NCI-H226 (cell line): ENCODE measurements at regions not wholly inside any gene's neighbourhood (a gene's known extent, or its start where the extent isn't known, plus 50 kb on each side); places are given as distances from the start of the nearest gene placed in this dataset.

Experiments used
- DNase-seq: peaks from one replicate; pipeline ENCODE4 v3.0.0-alpha.2; 2015

DNA sequence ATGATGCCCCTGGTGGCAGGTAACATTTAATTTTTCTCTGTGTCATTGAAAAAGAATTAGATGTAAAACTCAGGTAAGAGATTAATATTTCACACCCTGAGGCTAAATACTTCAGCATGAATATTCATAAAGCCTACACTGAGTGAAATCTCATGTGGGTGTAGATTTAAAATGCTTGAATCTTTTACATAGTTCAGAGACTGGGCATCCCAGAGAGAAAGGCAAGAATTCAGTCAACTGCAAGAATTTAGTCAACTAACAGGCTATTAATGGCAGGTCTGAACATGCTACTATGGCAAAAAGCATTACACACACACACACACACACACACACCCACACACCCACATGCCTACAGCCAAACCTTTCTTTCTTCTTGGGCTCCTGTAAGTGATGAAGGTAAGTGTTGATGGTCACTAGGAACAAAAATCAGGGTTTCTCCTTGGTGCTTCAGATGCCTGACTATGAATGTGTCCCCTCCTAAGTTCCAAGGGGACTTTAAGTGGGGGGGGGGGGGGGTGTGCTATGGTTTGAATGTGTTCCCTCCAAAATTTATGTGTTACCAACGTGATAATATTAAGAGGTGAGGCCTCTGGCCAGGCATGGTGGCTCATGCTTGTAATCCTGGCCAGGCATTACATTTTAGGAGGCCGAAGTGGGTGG lies 63.7 kb upstream of the PSMD7 start:
- no peak for DNase-seq

DNA sequence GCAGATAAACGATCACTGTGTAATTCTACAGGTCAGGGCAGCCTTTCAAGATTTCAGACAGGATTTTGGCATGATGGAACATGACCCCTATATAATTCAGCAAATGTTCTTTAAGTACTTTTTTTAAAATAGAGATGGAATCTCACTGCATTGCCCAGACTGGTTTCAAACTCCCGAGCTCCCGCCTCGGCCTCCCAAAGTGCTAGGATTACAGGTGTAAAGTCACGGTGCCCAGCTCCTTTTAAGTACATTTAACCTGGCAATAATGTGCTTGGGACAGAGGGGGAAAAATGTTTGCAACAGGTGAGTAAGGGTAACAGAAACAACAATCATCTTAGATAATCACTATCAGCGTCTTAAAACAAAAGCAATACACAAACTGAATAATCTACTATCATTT lies 66.5 kb upstream of the PSMD7 start:
- no peak for DNase-seq

DNA sequence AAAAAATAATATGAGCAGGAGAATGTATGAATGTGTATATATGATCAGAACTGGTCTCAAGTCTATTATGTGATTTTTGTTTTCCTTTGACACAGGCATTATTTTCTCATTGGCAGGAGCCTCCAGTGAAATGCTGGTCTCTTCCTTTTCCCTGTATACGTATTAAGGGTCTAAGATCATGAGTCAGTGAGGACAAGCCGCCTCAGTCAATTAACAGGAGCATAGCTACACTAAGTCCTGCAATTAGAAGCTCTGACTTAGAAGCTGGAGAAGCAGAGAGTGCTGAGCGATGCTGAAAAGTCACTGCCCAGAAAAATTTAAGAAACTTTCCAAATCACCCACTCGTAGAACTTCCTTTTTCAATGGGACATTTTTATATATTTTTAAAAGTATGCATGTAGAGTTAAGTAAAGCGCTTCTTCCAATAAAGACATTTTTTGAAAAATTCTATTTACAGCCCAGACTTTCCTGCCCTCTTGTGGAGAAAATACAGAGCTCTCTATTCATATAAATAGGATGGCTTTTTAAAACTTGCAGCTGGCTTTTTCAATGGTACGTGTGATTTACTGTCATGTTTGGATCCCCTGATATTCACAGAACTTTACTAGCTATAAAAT lies 70.2 kb upstream of the PSMD7 start:
- no peak for DNase-seq

DNA sequence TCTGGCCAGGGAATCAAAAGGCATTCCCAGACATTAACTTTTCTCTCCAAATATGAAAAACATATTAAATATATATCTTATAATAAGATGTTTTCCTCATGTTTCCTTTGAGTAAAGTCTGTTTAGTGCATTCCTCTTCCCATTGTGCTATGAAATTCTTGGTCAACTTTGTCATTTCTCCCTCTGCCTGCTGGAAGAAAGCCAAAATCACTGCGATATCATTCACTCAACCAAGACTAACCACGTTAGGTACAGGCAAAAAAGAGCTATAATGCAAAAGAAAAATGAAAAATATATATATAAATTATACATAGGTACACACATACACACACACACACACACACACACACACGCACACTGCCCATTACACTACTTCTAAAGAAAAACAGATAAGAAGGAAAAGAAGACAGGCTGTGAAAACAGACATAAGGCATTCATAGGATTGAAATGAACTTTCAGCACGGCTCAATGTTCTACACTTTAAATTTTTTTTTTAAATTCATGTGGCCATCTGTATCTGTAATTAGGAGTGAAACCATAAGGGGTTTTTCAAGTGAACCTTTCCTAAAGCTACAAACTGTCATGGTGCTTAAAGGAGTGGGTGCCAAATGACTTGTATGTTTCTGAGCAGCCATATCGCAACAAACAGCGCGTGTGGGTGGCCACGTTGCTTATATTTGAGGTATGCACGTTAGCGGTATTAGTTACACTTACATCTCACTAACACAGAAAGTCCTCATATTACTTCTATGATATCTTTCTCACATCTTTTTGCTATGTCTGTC lies 71.6 kb upstream of the PSMD7 start:
- no peak for DNase-seq

DNA sequence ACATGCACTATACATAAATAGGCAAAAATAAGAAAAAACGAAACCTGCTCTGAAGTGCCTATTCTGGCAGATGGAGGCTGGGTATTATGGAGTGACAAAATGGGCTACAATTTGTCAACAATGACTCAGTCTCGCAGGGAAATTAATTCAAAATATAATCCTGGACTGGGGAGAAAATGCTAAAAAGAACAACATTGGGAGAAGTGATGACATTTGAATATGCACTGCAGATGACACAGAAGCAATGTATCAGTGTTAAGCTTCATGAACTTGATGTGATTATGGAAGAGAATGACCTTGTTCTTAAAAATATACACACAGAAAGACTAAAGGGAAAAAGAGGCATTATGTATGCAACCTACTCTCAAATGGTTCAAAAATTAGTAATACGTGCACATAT lies 74.8 kb upstream of the PSMD7 start:
- DNase-seq: no peak

DNA sequence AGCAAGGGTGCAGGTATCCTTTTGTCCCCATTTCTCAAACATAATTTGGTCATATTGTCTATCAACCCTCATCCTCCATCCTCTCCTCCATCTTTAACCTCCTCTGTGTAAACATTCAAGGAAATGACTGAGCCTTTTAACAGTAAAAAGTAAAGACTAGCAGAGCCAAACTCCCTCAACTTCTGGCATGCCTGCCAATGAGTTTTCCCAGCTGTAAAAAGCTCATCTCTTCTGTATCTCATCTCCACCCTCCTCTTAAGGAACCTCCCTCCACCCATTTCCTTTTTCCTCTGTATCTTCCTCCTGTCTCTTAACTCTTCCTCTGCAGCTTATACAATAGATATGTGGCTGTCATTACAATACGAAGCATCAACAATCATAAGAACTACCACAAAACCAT lies 76.9 kb upstream of the PSMD7 start:
- no peak for DNase-seq

DNA sequence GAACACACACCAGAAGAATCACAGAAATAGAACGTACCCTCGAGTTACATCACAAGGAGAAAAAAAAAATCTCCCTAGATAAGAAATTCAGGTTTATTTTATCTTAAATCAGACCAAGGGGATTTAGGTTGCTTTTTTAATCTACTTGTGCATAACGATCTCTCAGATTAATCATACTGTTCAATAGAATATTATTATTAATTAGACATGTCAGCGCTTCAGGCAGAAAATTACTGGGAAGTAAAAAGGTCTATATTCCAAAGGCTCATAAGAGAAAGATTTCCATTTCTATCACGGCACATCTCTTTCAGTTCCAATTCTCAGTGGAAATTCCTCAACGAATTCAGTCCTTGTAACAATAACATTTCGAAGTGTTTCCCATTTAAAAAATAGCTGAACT lies 77.7 kb upstream of the PSMD7 start:
- no peak for DNase-seq

DNA sequence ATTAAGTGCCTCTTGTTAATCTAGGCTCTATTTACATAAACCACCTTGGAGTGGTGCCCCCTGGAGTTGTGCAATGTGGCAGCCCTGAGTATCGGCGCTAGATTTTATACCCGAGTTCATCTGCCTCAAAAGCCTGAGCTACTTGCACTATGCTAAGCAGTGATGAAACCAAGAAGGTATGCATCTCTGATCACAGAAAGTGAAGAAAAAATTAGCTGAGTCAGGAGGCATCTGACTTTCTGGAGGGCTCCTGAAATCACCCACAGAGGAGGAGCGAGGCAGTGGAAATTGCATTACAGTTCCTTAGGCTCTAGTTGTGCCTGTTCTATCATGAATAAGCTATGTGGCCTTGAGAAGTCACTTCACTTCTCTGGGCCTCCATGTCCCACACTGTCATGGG lies 80.3 kb upstream of the PSMD7 start:
- DNase-seq: peak; percentile 40

DNA sequence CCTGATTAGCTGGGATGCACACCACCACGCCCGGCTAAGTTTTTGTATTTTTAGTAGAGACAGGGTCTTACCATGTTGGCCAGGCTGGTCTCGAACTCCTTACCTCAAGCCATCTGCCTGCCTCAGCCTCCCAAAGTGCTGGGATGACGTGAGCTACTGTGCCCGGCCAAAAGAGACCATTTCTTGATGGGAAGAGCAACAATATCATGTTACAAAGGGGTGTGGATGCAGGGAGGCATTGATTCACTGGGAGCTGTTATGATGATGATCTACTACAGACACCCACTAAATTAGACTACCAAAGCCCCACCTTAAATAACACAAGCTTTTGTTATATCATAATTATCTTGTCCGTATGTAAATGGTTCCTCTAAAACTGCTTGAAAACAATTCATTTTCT lies 81.4 kb upstream of the PSMD7 start:
- DNase-seq: no peak

DNA sequence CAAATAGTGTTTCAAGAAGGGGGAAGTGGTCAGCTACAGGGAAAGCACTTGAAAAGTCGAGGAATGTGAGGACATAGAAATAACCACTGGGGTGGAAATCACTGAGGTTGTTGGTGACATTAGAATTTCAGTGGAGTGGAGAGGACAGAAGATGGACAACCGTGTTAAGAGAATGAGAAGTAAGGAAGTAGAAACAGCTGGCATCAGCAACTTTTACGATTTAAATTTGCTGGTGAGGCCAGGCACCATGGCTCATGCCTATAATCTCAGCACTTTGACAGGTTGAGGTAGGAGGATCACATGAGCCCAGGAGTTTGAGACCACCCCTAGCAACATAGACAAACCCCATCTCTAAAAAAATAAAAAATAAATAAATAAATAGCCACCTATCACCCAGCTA lies 83.2 kb upstream of the PSMD7 start:
- no peak for DNase-seq

DNA sequence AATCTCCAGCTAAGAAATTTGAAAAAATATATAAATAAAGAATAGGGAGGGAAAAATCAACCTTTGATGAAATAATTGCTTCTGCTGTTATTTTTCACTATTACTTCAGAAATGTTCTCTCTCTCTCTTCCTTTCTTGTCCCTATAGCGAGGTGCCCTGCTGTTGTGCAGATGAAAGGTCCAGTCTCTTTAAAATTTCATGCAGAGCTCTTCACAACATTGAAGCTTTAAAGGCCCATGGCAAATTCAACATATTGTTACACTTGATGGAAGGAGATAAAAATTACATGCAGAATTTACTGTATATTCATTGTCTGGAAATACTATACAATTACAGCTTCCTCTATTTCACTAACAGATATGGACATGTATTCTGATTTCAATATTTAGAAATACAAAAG lies 86.4 kb upstream of the PSMD7 start:
- DNase-seq: no peak

DNA sequence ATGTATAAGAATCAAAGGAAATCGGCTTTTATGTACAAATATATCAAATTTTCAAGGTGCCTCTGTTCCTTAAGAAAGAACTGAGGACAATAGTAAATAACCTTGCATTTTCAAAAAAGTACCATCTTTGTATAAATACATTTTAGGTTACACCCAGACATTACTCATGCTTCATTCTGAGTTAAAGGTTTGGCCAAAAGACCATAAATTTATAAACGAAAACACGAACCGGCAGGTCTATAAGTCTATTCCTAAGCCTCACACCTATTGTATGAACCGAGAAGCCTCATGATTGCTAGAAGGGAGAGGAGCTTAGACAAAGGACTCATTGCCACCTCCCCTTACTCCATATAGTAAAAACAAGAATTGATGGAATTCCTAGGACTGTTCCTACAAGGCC lies 94.6 kb upstream of the PSMD7 start:
- no peak for DNase-seq

DNA sequence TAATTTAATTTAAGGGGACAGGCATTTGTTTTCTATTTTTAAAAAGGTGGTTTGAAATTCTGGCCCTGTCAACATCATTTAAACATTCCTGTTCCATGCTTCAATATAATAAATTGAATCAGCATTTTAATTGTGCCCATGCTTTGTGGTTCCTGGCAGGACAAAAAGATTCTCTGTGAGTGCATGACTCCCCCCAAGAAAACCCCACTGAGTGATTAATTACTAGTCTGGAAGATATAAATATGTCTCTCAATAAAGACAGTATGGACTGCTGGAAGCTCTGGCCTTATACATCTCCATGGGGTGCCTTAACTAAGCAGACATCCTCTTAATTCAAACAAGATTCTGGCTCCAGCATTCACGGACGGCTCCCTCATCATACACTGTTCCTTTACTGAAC lies 95.0 kb upstream of the PSMD7 start:
- DNase-seq: no peak

DNA sequence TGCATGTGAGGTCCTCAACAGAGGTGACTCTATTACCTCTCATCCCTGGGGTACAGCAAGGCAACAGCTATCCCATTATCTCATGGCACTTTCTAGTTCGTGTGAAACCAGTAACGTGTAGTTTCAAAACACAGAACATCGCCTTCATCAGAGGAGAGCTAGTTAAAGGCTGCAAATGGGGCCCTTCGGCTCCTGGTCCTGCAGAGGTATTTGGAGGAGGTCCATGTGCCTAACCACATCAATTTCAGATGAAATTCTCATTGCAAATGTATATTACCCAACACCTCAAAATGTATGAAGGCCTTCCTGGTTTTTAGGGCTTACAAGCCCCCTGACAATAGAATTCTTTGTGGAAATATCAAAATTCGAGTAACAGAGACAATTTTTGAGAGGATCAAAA lies 95.7 kb upstream of the PSMD7 start:
- no peak for DNase-seq

DNA sequence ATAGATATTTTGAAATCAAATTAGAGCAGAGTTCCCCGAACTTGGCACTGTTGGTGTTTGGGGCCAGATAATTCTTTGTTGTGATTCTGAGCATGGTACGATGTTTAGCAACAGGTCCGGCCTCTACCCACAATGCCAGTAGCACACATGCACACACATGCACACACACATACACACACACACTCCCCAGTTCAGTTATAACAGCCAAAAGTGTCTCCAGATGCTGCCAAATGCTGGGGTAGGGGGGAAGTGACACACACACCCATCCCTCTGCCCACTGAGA lies 96.8 kb upstream of the PSMD7 start:
- no peak for DNase-seq

DNA sequence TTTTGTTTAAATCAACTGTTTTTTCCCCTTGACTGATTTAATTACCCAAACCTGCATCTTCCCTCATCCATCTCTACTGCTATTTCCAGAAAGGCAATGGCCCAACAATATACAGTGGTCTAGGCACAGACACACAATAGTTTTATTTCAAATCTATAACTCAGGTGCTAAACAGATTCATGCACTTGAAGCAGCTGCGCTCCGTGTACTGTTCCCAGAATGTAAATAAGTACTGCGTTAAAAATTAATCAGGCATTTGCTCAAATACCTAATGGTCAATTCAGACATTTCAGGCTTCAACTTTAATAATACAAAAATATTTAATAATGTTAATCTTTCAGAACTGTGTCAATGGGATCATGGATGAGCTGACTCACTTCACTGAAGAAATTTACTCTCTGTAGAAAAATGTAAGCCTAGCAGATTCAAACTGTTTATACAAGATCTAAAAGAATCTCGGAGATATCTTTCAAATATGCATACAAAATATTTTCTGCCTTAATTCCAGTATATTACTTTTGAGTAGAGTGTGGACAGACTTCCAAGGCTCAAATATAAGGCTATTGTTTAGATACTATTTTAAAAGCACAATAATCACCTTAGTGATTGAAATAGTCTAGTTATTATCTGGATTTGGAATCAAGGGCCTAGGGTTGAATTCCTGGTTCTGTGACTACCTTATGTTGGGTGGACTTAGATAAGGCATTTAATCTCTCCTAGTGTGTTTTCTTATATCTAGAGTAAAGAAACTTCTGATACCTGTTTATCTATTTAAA lies 97.4 kb upstream of the PSMD7 start:
- DNase-seq: no peak

DNA sequence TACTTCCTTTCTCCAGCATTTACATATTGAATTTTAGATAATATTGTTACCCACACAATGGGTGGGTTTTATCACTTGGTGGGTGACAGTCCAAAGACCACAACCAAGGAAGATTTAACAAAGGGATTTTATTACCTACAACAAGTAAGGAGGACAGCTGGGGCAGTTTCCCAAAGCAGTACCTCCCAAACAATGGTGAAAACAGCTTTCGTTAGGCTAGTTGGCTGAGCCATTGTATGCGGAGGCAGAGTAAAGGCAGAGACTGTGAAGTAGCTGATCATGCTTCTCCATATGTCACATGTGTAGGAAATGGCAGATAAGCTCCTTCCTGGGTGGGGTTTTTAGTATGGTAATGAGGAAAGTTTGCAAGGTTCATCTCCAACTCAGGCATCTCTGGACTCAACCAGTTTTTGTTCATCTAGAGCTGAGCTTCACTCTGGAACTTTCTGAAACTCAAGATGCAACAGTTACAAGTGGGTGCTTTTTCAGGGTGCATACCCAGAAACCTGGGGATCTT lies 104.3 kb upstream of the PSMD7 start:
- DNase-seq: no peak

DNA sequence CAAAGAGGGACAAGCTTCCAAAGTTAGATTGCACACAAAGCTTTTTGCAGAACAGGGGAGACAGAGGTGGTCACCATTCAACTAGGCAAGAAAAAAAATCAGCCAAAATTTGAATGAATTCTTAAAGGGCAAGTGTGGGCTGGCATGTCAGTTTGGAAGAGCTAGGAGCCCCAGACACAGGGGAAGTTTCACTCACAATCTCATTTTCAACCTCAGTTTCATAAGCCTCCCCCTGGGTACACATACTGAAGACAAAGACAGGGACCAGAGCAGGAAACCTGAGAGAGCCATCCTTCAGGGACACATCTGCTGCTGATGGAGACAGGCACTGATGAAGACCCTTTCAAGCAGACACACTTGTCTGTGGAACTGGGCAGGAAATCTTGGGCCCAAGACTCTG lies 106.3 kb upstream of the PSMD7 start:
- DNase-seq: no peak

DNA sequence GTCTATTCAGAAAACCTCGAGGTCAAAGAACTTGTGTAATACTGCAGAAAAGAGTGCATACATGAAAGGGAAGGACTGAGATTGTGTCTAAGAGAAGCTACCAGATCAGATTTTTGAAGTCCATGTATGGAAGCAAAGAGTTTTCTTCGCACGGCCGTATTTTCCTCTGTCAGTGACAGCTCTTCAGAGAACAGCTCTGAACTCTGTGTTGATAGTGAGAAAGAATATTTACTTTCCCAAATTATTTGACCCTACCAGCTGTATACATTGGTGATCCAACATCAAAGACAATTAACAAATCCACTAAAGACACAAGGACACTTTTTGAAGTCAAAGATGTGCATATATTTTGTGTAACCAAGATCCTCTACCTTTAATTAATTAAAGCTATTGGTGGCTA lies 107.8 kb upstream of the PSMD7 start:
- DNase-seq: no peak

DNA sequence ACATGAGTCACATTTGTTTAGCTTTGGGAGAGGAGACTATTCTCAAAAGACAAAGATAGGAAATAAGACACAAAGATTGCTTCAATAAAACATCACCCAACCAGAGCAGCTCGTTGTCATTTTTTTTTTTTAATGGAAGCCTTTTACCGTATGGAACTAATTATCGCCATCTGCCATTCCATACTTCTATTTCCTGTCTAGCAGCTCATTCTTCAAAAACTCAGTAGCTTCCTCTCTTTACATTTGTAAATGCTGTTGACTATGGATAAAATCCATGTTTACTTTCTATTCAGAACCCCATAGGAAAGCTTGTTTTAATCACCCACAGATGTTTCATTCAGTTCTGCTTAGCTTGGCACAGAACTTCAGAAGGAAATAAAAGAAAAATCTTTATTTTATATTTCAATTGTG lies 110.0 kb upstream of the PSMD7 start:
- DNase-seq: no peak

DNA sequence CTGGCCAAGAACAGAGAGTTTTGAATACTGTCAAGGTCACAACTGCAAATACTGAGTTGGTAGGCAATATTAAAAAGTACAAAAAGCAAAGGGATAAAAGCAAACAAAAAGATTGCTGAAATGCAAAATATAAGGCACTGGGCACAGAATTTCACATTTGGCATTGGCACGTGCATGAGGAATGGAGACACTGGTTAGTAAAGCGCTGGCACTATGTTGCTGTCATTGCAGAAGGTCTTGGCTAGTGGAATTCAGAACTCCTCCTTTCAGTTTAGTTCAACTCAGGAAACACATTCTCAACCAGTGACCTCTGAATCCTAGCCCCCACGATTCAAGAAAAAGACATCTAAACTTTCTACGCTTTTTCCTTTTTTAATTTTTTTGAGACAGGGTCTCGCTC lies 111.8 kb upstream of the PSMD7 start:
- DNase-seq: no peak

DNA sequence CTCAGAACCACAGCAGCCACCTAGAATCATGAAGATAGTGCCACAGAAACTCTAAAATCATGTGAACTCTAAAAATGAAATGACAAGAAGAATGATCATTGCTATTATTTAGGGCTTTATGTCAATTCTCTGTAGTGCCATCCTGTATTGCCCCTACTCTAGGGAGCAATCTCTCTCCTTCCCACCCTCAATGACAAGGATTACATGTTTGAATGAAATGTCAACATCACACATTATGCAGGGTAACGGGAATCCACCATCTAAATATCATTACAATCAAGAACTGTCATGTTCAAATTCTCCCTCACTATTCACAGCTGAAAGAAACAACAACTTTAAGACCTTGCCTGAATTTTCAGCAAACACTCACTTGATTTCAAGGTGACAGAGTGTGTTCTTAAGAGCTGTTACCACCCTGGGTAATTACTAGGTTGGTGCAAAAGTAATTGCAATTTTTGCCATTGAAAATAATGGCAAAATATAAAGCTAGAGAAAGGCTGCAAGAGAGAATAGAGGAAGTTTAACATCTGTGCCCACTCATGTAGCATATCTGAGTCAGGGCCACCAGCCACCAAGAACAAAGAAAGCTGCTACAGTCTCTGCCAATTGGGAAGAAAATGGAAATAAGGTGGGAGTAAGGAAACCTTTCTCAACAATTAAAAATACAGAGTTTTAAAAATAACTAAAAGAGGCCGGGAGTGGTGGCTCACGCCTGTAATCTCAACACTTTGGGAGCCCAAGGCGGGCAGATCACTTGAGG lies 112.8 kb upstream of the PSMD7 start:
- DNase-seq: no peak
